ENCODE measurements at regions not wholly inside any gene's neighbourhood (a gene's known extent, or its start where the extent isn't known, plus 50 kb on each side); places are given as distances from the start of the nearest gene placed in this dataset.

GRCh38 chr2:226030369-226030768, 630.9 kb downstream of the NYAP2 start:
- H3K27ac ChIP-seq: no peak overlapping the region
- H3K4me1 ChIP-seq: peaks cover 16% of the 10 kb centered on the region
- peak overlapping the region; percentile 48 for H3K4me3 ChIP-seq

GRCh38 chr2:226023946-226024345, 624.4 kb downstream of the NYAP2 start:
- no peak for TF ChIP-seq POLR2AphosphoS5 (IDR thresholded peaks at IDR 0.05)
- TF ChIP-seq EP300 (IDR thresholded peaks at IDR 0.05): no peak
- no peak for TF ChIP-seq CTCF (IDR thresholded peaks at IDR 0.05)
- TF ChIP-seq POLR2A (IDR thresholded peaks at IDR 0.05): no peak
- H3K27ac ChIP-seq: no peak overlapping the region
- H3K36me3 ChIP-seq: no peaks in the 10 kb centered on the region
- H3K4me1 ChIP-seq: no peaks in the 10 kb centered on the region
- no peak overlapping the region for H3K4me3 ChIP-seq
- H3K27me3 ChIP-seq: no peaks in the 10 kb centered on the region
- H3K9me3 ChIP-seq: no peaks in the 10 kb centered on the region
- no peak for DNase-seq (ENCODE audit: low spot score in 2 of 2)

More at GRCh38 chr2:226030369-226030768, 630.9 kb downstream of the NYAP2 start:
- no peak for DNase-seq (ENCODE audit: low spot score in 2 of 2)
- Histone ChIP-seq H3K9me3 (no peaks in the 10 kb centered on the region), H3K36me3 (no peaks in the 10 kb centered on the region), H3K27me3 (no peaks in the 10 kb centered on the region)
- WGBS: 53% methylated on average over 8 of the region's 8 CpGs
- TF ChIP-seq EP300 (IDR thresholded peaks at IDR 0.05): no peak
- TF ChIP-seq POLR2AphosphoS5 (IDR thresholded peaks at IDR 0.05): no peak
- no peak for TF ChIP-seq POLR2A (IDR thresholded peaks at IDR 0.05)
- TF ChIP-seq CTCF (IDR thresholded peaks at IDR 0.05): no peak

GRCh38 chr2:226023383-226023782, 623.9 kb downstream of the NYAP2 start:
- H3K4me3 ChIP-seq: no peak overlapping the region
- H3K4me1 ChIP-seq: no peaks in the 10 kb centered on the region
- H3K27ac ChIP-seq: no peak overlapping the region
- TF ChIP-seq POLR2AphosphoS5 (IDR thresholded peaks at IDR 0.05): no peak
- TF ChIP-seq CTCF (IDR thresholded peaks at IDR 0.05): no peak
- no peak for TF ChIP-seq EP300 (IDR thresholded peaks at IDR 0.05)
- no peak for TF ChIP-seq POLR2A (IDR thresholded peaks at IDR 0.05)
- 70% methylated on average over 5 of the region's 5 CpGs for WGBS
- no peaks in the 10 kb centered on the region for H3K36me3 ChIP-seq
- no peaks in the 10 kb centered on the region for H3K9me3 ChIP-seq
- DNase-seq (ENCODE audit: low spot score in 2 of 2): no peak
- no peaks in the 10 kb centered on the region for H3K27me3 ChIP-seq

GRCh38 chr2:226020956-226021355, 621.4 kb downstream of the NYAP2 start:
- TF ChIP-seq CTCF (IDR thresholded peaks at IDR 0.05) (no peak), POLR2AphosphoS5 (IDR thresholded peaks at IDR 0.05) (no peak), EP300 (IDR thresholded peaks at IDR 0.05) (no peak), POLR2A (IDR thresholded peaks at IDR 0.05) (no peak)
- DNase-seq (ENCODE audit: low spot score in 2 of 2): no peak
- no peak overlapping the region for H3K4me3 ChIP-seq
- no peaks in the 10 kb centered on the region for H3K36me3 ChIP-seq
- H3K27ac ChIP-seq: no peak overlapping the region
- H3K27me3 ChIP-seq: no peaks in the 10 kb centered on the region
- H3K9me3 ChIP-seq: no peaks in the 10 kb centered on the region
- WGBS: 89% methylated on average over 1 of the region's 1 CpG
- no peaks in the 10 kb centered on the region for H3K4me1 ChIP-seq

- Histone ChIP-seq H3K9me3 (no peaks in the 10 kb centered on the region), H3K27me3 (no peaks in the 10 kb centered on the region), H3K4me1 (no peaks in the 10 kb centered on the region), H3K4me3 (no peak overlapping the region), H3K27ac (no peak overlapping the region), H3K36me3 (no peaks in the 10 kb centered on the region)
- no peak for TF ChIP-seq POLR2A (IDR thresholded peaks at IDR 0.05)
- no peak for TF ChIP-seq CTCF (IDR thresholded peaks at IDR 0.05)
- TF ChIP-seq POLR2AphosphoS5 (IDR thresholded peaks at IDR 0.05): no peak
- no peak for TF ChIP-seq EP300 (IDR thresholded peaks at IDR 0.05)
- DNase-seq (ENCODE audit: low spot score in 2 of 2): no peak
Measured at GRCh38 chr2:226020176-226020575, 620.7 kb downstream of the NYAP2 start.
